GM18520 (cell line): ENCODE measurements at regions not wholly inside any gene's neighbourhood (a gene's known extent, or its start where the extent isn't known, plus 50 kb on each side); places are given as distances from the start of the nearest gene placed in this dataset.
"Not testable (repeated sequence)": the region's sequence is repeated elsewhere in the genome, so short reads cannot be mapped to it uniquely, and the experiment has no call there.

Source experiments
- ATAC-seq: cut with Tn5 transposase; IDR thresholded peaks from one replicate; pipeline ENCODE4 v1.9.1; 2021; ENCODE audit not compliant: unreplicated experiment

DNA sequence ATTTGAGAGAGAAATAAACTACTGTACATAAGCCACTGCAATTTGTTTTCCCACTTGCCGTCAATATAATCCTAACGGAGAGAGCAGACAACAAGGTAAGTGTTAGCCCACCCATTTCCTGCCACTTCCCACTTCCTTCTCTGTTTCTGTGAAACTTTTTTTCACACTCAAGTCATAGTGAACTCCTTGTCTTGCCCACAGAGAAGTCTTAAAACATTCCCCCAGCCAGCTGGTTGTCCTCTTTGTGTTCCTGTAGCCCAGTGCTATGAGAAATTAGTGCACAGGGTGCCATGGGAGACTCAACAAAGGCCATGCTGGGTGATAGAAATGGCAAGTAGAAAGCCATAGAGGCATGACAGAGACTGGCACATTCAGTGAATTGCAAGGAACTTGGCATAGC, 208.6 kb downstream of the BLID start:
- ATAC-seq, result no peak

- ATAC-seq, result no peak
These were observed 211.9 kb downstream of the BLID start for GRCh38 chr11:121904148-121904547.

DNA sequence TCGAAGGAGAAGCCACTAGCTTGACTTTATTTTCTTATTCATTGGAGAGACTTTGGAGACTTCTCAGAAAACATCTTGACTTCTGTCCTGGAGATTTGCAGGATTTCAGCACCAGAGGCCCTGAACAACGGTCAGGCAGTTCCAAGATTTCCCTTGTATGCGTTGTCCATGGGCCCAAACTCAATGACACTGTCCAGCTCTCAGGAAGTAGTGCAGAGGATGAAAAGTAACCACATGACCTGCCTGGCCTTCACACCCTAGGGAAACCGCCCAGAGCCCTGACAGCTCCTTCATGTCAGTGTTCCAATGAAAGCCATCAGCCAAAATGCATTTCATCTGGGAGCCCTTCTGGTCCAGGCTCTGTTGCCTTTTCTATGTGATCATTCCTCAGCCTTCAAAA, 214.1 kb downstream of the BLID start:
- ATAC-seq, result no peak

DNA sequence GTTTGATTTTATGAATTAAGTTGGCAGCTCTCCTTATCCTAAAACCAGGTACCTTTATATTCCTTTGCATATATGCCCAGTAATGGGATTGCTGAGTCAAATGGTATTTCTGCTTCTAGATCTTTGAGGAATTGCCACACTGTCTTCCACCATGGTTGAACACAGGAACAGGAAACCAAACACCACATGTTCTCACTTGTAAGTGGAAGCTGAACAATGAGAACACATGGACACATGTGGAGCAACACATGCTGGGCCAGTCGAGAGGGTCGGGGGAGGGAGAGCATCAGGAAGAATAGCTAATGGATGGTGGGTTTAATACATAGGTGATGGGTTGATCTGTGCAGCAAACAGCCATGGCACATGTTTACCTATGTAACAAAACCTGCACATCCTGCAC, 214.6 kb downstream of the BLID start:
- not testable (repeated sequence) for ATAC-seq

- ATAC-seq, result no peak
These were observed 216.5 kb downstream of the BLID start for GRCh38 chr11:121899520-121899919.

GRCh38 chr11:121898903-121899302, 217.1 kb downstream of the BLID start:
- ATAC-seq, result no peak

DNA sequence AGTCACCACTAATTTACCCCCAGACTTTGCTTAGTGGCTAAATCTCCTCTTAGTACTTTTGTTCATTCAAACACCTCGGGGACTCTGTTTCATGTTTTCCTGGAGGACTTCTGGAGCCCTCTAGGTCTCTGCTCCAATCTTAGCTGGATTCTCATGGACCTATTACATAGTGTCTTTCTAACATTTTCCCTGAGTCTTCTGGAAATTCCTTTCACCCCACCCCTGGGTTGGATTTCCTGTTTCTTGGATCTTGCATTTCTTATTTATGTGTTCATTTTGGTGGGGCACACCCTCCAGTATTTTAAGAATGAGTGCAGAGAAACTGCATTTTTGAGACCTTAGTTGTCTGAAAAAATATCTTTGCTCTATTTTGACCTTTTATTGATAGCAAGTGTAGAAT, 220.1 kb downstream of the BLID start:
- ATAC-seq, result no peak

DNA sequence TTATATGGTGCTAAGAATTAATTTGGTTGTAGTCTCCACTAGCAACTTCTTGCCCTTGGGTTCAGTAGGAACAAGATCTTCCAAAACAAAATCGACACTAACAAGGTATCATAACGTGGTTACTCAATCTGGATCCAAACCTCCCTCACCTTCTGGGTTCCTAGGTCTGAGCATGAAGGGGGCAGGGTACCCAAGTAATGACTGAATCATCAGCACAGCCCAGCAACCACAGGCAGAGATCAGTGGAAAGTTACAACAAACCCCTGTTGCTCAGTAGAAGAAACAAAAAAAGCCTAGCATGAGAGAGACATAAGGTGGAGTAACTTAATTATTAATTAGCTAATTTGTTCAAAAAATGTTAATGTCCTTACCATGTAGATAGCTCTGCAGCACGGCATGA, 221.4 kb downstream of the BLID start:
- ATAC-seq, result no peak

GRCh38 chr11:121892863-121893262, 223.2 kb downstream of the BLID start:
- ATAC-seq, result no peak

GRCh38 chr11:121892131-121892681, 223.8 kb downstream of the BLID start:
- ATAC-seq, result no peak

DNA sequence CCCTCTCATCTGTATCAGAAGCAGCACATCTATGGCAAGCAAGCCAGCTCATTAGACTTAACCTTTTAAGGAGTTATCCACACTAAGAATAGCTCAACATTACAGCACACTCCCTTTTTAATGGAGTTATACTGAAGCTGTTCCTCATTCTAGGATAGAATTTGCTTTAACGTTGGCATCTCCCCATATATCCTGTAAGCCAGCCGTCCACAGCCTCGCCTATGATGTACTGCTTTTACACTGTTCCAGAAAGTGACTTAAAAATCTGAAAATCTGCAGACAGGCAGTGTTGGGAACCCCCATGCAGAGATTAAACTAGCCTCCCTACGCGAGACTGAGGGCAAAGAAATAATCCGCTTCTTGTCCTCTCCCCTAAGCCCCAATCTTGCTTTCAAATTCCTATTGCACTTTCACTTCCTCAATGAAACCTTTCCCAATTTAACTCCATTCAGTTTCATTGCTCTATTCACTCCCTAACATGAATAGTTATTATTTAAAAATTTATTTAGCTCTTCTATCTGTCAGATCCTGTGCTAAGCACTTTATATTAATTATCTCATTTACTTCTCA, 225.0 kb downstream of the BLID start:
- ATAC-seq, result no peak

- ATAC-seq, result no peak
These were observed 225.6 kb downstream of the BLID start for GRCh38 chr11:121890377-121890776.

- ATAC-seq, result no peak
These were observed 226.1 kb downstream of the BLID start for GRCh38 chr11:121889931-121890330.

DNA sequence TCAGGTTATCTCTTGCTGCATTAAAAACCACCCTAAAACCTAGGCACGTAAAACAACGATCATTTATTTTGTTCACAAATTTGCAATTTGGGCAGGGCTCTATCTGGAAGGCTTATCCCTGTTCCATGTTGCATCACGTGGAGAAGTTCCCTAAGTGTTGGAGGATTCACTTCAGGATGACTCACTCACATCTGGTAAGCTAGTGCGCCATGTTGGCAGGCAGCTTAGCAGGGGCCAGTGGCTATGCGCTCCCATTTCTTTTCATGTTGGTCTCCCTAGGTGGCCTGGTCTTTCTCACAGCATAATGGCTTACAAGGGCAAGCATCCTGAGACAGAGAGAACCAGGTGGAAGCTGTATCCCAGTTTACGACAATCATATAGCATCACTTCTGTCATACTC, 226.8 kb downstream of the BLID start:
- no peak for ATAC-seq

GRCh38 chr11:121887976-121888557, 227.9 kb downstream of the BLID start:
- no peak for ATAC-seq

DNA sequence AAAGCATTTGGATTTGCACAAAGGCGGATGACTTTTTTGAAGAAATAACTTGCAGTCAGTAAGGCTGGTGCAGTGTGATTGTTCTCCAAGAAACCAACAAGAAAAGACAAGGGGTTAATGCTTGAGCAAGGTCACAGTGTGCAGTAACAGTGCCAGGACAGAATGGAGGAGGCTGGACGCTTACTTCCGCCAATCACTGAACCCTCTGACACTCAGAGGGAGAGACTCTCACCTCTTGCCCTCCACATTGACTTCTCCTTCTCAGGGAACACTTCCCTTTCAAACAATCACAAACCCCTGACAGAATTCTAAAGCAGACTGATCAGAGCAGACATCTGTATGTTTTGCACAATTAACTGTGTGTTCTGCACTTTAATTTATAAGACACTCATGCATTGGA, 228.4 kb downstream of the BLID start:
- ATAC-seq, result no peak

GRCh38 chr11:121886996-121887395, 229.0 kb downstream of the BLID start:
- no peak for ATAC-seq

GRCh38 chr11:121886005-121886734, 229.8 kb downstream of the BLID start:
- no peak for ATAC-seq

DNA sequence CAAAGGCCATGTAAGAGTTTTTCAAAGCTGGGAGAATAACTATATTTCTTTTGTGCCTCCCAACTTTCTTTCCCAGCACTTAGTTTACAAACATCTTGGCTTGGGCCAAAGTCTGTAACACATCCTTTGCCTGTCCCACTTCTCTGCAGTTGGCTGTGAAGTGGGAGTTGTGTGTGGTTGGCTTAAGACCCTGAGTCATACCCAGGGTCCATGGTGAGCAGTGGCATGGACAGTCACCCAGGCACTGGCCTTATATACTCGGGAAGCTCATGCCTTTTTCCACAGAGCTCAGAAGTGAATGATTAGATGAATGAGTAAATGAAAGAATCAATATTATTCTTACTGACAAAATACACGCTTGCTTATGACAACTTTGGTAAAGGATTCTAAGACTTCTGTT, 231.4 kb downstream of the BLID start:
- no peak for ATAC-seq

DNA sequence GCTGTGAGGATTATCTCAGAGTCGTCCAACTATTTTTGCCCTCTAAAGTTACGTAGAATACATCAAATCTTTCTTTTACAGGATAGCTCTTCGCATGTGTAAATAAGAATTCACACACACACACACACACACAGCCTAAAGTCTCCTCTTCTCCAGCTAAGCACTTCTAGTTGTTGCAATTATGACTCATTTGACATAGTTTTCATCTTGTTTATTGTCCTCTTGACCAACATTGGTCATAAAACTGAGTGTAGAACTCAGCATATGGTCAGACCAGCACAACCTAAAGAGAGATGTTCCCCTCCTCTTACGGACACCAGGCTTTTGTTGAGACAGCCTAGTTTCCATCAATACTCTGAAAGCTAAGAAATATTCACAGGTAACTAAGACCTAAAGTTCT, 234.2 kb downstream of the BLID start:
- ATAC-seq, result no peak

DNA sequence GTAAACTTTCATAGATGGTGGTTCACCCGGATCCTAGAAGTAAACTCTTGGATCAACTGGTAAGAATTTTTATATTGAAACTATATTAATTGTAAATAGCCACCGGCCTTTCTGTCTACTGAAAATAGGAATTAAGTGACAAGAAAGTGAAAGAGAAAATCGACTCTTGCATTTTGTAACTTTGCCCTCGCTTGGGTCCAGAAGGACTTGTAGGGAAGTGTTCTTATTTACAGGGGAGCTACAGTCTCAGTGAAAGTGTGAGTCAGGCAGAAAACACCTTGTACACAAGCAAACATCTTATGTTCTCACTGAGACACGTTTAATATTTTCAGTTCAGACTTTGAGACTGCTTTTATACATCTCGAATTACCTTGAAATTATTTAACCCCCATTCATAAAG, 238.9 kb downstream of the BLID start:
- ATAC-seq, result no peak

DNA sequence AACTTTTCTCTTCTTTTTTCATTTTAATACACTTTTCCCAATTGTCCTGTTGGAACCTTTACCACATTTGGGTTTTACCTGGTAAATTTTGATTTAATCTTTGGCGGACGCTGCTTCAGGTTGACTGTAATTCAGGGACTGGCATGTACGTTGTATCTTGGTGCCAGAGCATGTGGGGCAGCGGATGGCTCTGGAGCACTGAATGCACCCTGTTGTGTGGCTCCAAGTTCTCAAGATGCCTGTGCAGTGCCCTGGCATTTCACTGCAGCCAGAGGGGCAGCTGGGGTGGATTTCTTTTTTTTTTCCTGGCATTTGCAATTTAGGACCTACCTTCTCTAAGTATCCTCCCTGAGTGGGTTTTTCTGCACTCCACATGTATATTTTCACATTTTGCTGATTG, 242.2 kb downstream of the BLID start:
- ATAC-seq, result no peak
